Right atrium auricular region (tissue), 2 donors: ENCODE measurements at regions not wholly inside any gene's neighbourhood (a gene's known extent, or its start where the extent isn't known, plus 50 kb on each side); places are given as distances from the start of the nearest gene placed in this dataset.
A peak's percentile ranks its signal among the peaks of the same experiment; 100 is the strongest.

Experiments
- DNase-seq: peaks from one replicate; pipeline ENCODE4 v3.0.0-alpha.2; 2019; ENCODE audit warnings: low spot score
- H3K27ac ChIP-seq, 2 donors: fragments of 200-600 bp; sonication (generic); 1 replicate in 1 of 2; 2 replicates in 1 of 2; pipeline ENCODE4 v1.5.1; 2016 to 2019
- H3K27me3 ChIP-seq, 2 donors: fragments of 200-600 bp; sonication (generic); one replicate each; pipeline versions ENCODE4 v1.5.1 to v1.6.0; 2017 to 2019
- H3K36me3 ChIP-seq: fragments of 200-600 bp; sonication (generic); one replicate; pipeline ENCODE4 v1.5.1; 2016
- H3K4me1 ChIP-seq, 2 donors: fragments of 200-600 bp; sonication (generic); one replicate each; pipeline versions ENCODE4 v1.5.1 to v1.6.0; 2017 to 2019
- H3K4me3 ChIP-seq, 2 donors: fragments of 200-600 bp; sonication (generic); 1 replicate in 1 of 2; 2 replicates in 1 of 2; pipeline ENCODE4 v1.5.1; 2017 to 2019; ENCODE audit warnings: mild to moderate bottlenecking in 1 of 2, moderate library complexity in 1 of 2
- H3K9me3 ChIP-seq, 2 donors: fragments of 200-600 bp; sonication (generic); one replicate each; pipeline ENCODE4 v1.5.1; 2019
- CTCF ChIP-seq, 2 donors: fragments of 200-600 bp; sonication (generic); IDR thresholded peaks; one replicate each; pipeline ENCODE4 v1.5.1; 2019; ENCODE audit warnings: antibody characterized with exemption in 2 of 2

- DNase-seq, result no peak
- TF ChIP-seq CTCF (IDR thresholded peaks at IDR 0.05), result no peak
- no peaks in the 10 kb centered on the region for H3K9me3 ChIP-seq
- H3K4me3 ChIP-seq, result no peak overlapping the region
- no peaks in the 10 kb centered on the region for H3K27me3 ChIP-seq
- H3K4me1 ChIP-seq, result no peaks in the 10 kb centered on the region
- H3K27ac ChIP-seq, result no peak overlapping the region
- no peaks in the 10 kb centered on the region for H3K36me3 ChIP-seq
Measured at GRCh38 chr2:40579247-40579646, 127.4 kb upstream of the SLC8A1 start.

GRCh38 chr2:40584432-40584831 is 132.5 kb upstream of the SLC8A1 start:
- Histone ChIP-seq H3K27me3 (no peaks in the 10 kb centered on the region), H3K27ac (no peak overlapping the region), H3K4me1 (no peaks in the 10 kb centered on the region), H3K9me3 (no peaks in the 10 kb centered on the region), H3K4me3 (no peak overlapping the region), H3K36me3 (no peaks in the 10 kb centered on the region)
- no peak for DNase-seq
- TF ChIP-seq CTCF (IDR thresholded peaks at IDR 0.05), result no peak

- no peak for TF ChIP-seq CTCF (IDR thresholded peaks at IDR 0.05)
- peak overlapping the region in 1 of 2 donors; percentile 46 for H3K27ac ChIP-seq
- H3K9me3 ChIP-seq, result no peaks in the 10 kb centered on the region
Measured at GRCh38 chr2:40591774-40592173, 139.9 kb upstream of the SLC8A1 start.

GRCh38 chr2:40592218-40592617 is 140.3 kb upstream of the SLC8A1 start:
- DNase-seq, result no peak
- TF ChIP-seq CTCF (IDR thresholded peaks at IDR 0.05), result no peak
- Histone ChIP-seq H3K4me1 (no peaks in the 10 kb centered on the region), H3K9me3 (no peaks in the 10 kb centered on the region), H3K27ac (no peak overlapping the region), H3K36me3 (no peaks in the 10 kb centered on the region), H3K4me3 (no peak overlapping the region), H3K27me3 (no peaks in the 10 kb centered on the region)

More at GRCh38 chr2:40591774-40592173, 139.9 kb upstream of the SLC8A1 start:
- no peaks in the 10 kb centered on the region for H3K27me3 ChIP-seq
- no peaks in the 10 kb centered on the region for H3K4me1 ChIP-seq
- DNase-seq, result no peak
- H3K36me3 ChIP-seq, result no peaks in the 10 kb centered on the region
- no peak overlapping the region for H3K4me3 ChIP-seq

- no peak for TF ChIP-seq CTCF (IDR thresholded peaks at IDR 0.05)
- H3K27me3 ChIP-seq, result no peaks in the 10 kb centered on the region
- DNase-seq, result no peak
- no peak overlapping the region for H3K27ac ChIP-seq
- H3K36me3 ChIP-seq, result no peaks in the 10 kb centered on the region
- H3K4me3 ChIP-seq, result no peak overlapping the region
- no peaks in the 10 kb centered on the region for H3K9me3 ChIP-seq
- no peaks in the 10 kb centered on the region for H3K4me1 ChIP-seq
Measured at GRCh38 chr2:40606862-40607261, 155.0 kb upstream of the SLC8A1 start.

GRCh38 chr2:40611196-40611595 is 159.3 kb upstream of the SLC8A1 start:
- Histone ChIP-seq H3K27me3 (no peaks in the 10 kb centered on the region), H3K27ac (no peak overlapping the region), H3K4me1 (no peaks in the 10 kb centered on the region), H3K36me3 (no peaks in the 10 kb centered on the region), H3K4me3 (no peak overlapping the region), H3K9me3 (no peaks in the 10 kb centered on the region)
- TF ChIP-seq CTCF (IDR thresholded peaks at IDR 0.05), result no peak
- no peak for DNase-seq
